ENCODE measurements at regions not wholly inside any gene's neighbourhood (a gene's known extent, or its start where the extent isn't known, plus 50 kb on each side); places are given as distances from the start of the nearest gene placed in this dataset.

- TF ChIP-seq POLR2A (IDR thresholded peaks at IDR 0.05; ENCODE audit: low read depth, low read length) = no peak
- TF ChIP-seq, protein P1, sequence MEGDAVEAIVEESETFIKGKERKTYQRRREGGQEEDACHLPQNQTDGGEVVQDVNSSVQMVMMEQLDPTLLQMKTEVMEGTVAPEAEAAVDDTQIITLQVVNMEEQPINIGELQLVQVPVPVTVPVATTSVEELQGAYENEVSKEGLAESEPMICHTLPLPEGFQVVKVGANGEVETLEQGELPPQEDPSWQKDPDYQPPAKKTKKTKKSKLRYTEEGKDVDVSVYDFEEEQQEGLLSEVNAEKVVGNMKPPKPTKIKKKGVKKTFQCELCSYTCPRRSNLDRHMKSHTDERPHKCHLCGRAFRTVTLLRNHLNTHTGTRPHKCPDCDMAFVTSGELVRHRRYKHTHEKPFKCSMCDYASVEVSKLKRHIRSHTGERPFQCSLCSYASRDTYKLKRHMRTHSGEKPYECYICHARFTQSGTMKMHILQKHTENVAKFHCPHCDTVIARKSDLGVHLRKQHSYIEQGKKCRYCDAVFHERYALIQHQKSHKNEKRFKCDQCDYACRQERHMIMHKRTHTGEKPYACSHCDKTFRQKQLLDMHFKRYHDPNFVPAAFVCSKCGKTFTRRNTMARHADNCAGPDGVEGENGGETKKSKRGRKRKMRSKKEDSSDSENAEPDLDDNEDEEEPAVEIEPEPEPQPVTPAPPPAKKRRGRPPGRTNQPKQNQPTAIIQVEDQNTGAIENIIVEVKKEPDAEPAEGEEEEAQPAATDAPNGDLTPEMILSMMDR (IDR thresholded peaks at IDR 0.05; ENCODE audit: extremely low read depth in 1 of 2, insufficient read depth in 1 of 2, low read depth in 1 of 2, low read length in 2 of 2) = no peak
- no peak for TF ChIP-seq EZH2 (IDR thresholded peaks at IDR 0.05; ENCODE audit: borderline replicate concordance, low read depth, low read length, severe bottlenecking)
- no peak for TF ChIP-seq POLR2AphosphoS5 (IDR thresholded peaks at IDR 0.05; ENCODE audit: insufficient read depth, low read depth, low read length)
- no peak for TF ChIP-seq MYC (IDR thresholded peaks at IDR 0.05; ENCODE audit: low read depth, low read length)
- TF ChIP-seq GATA2 (IDR thresholded peaks at IDR 0.05; ENCODE audit: insufficient read depth, insufficient read length, low read depth, low read length) = no peak
- TF ChIP-seq MAX (IDR thresholded peaks at IDR 0.05; ENCODE audit: insufficient read depth, insufficient read length) = no peak
- no peak for TF ChIP-seq FOS (IDR thresholded peaks at IDR 0.05; ENCODE audit: borderline replicate concordance, insufficient read depth, low read length)
Measured at GRCh38 chr3:124048967-124049798, 57.3 kb upstream of the ROPN1 start.
